ENCODE measurements at regions not wholly inside any gene's neighbourhood (a gene's known extent, or its start where the extent isn't known, plus 50 kb on each side); places are given as distances from the start of the nearest gene placed in this dataset.
"Not testable (repeated sequence)": the region's sequence is repeated elsewhere in the genome, so short reads cannot be mapped to it uniquely, and the experiment has no call there.

DNA sequence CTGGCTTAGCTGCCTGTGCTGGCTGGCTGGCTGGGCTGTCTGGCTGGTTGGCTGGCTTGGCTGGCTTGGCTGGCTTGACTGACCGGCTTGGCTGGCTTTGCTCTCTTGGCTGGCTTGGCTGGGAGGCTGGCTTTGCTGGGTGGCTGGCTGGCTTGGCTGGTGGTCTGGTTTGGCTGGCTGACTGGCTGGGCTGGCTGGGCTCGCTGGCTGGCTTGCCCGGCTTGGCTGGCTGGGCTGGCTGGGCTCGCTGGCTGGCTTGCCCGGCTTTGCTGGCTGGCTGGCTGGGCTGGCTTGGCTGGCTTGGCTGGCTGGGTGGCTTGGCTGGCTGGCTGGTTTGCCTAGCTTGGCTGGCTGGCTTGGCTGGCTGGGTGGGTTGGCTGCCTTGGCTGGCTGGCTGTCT lies 438.7 kb downstream of the GOLGA6L6 start:
- not testable (repeated sequence) for DNase-seq (ENCODE audit: low read depth in 2 of 3, low spot score in 1 of 3)

DNA sequence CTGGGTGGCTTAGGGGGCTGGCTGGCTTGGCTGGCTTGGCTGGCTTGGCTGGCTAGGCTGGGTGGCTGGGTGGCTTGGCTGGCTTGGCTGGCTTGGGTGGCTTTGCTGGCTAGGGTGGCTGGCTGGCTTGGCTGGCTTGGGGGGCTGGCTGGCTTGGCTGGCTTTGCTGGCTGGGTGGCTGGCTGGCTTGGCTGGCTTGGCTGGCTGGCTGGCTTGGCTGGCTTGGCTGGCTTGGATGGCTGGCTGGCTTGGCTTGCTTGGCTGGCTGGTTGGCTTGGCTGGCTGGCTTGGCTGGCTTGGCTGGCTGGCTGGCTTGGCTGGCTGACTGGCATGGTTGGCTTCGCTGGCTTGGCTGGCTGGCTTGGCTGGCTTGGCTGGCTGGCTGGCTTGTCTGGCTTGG lies 439.4 kb downstream of the GOLGA6L6 start:
- DNase-seq (ENCODE audit: low read depth in 2 of 3, low spot score in 1 of 3): not testable (repeated sequence)

DNA sequence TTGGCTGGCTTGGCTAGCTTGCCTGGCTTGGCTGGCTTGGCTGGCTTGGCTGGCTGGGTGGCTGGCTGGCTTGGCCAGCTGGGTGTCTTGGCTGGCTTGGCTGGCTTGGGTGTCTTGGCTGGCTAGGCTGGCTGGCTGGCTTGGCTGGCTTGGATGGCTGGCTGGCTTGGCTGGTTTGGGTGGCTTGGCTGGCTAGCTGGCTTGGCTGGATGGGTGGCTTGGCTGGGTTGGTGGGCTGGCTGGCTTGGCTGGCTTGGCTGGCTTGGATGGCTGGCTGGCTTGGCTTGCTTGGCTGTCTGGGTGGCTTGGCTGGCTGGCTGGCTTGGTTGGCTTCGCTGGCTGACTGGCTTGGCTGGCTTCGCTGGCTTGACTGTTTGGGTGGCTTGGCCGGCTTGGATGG lies 440.3 kb downstream of the GOLGA6L6 start:
- not testable (repeated sequence) for DNase-seq (ENCODE audit: low read depth in 2 of 3, low spot score in 1 of 3)

DNA sequence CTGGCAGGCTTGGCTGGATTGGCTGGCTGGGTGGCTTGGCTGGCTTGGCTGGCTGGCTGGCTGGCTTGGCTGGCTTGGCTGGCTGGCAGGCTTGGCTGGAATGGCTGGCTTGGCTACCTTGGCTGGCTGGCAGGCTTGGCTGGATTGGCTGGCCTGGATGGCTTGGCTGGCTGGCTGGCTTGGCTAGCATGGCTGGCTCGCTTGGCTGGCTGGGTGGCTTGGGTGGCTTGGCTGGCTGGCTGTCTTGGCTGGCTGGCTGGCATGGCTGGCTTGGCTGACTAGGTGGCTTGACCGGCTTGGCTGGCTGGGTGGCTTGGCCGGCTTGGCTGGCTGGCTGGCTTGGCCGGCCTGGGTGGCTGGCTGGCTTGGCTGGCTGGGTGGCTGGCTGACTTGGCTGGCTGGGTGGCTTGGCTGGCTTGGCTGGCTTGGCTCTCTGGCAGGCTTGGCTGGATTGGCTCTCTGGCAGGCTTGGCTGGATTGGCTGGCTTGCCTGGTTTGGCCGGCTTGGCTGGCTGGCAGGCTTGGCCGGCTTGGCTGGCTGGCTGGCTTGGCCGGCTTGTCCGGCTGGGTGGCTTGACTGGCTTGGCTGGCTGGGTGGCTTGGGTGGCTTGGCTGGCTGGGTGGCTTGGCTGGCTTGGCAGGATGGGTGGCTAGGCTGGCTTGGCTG lies 440.9 kb downstream of the GOLGA6L6 start:
- DNase-seq (ENCODE audit: low read depth in 2 of 3, low spot score in 1 of 3): not testable (repeated sequence)

DNA sequence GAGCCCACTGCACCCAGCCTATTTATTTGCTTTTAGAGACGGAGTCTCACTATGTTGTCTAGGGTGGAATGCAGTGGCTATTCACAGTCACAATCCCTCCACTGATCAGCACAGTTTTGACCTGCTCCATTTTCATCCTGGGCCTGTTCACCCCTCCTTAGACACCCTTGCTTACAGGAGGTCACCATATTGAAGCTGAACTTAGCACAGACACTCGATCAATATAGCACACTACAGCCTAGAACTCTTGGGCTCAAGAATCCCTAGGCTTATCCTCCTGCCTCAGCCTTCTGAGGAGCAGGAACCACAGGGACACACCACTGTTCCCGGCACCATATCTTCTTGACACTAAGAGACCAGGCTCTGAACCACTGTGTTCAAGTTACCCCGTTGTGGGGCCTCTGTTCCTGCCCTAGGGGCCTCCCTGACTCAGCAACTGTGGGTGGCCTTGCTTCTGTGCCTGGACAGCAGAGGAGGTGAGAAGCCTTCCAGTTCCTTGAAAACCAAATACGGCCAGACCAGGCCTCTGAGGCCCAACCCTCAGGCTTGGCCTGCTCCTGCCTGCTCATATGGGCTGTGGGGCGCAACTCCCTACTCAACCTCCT lies 445.8 kb downstream of the GOLGA6L6 start:
- DNase-seq (ENCODE audit: low read depth in 2 of 3, low spot score in 1 of 3): not testable (repeated sequence)

DNA sequence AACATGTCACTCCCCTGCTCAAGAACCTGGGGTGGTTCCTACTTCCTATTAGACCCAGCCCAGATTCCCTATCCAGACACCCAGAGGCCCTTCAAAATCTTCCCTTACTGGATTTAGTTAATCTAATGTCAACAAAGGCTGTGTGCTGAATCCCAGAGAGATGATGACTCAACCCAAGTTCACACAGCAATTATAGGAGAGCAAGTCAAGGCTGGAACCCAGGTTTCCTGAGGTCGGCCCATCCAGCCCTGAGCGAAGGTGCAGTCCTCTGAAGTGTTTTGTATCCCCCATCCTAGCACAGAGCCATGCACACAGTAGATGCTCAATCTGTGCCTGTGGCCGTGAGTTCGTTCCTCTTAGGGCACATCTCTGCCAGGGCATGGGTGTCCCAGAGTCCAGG lies 452.1 kb downstream of the GOLGA6L6 start:
- DNase-seq (ENCODE audit: low read depth in 2 of 3, low spot score in 1 of 3): not testable (repeated sequence)

DNA sequence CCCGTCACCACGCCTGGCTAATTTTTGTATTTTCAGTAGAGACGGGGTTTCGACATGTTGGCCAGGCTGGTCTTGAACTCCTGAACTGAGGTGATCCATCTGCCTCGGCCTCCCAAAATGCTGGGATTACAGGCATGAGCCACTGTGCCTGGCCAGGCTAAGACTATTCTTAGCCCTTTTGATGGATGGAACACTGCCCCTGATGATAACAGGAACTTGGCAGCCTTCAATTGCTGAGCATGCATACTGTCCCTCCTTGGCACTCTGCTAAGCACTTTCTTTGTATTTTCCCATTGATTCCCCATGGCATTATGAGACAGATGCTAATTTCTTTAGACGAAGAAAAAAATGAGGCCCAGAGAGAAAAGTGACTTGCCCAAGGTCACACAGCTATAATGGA lies 457.6 kb downstream of the GOLGA6L6 start:
- not testable (repeated sequence) for DNase-seq (ENCODE audit: low read depth in 2 of 3, low spot score in 1 of 3)

DNA sequence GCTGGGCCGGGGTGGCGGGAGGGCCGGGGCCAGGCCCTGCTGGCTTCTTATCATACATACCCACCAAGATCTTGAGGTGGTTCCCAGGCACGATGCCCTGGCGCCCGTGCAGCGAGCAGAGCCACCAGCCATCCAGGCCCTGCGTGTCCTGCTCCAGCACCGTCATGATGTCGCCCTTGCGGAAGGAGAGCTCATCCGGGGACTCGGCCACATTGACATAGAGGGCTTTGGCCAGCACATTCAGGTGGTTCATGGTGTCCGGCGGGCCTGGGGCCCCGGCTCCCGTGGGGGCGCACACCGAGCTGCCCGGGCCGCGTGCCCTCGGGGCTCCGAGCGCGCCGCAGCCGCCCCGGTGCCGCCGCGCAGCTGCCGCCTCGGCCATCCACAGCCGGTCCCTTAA lies 467.5 kb downstream of the GOLGA6L6 start:
- DNase-seq (ENCODE audit: low read depth in 2 of 3, low spot score in 1 of 3): not testable (repeated sequence)

DNA sequence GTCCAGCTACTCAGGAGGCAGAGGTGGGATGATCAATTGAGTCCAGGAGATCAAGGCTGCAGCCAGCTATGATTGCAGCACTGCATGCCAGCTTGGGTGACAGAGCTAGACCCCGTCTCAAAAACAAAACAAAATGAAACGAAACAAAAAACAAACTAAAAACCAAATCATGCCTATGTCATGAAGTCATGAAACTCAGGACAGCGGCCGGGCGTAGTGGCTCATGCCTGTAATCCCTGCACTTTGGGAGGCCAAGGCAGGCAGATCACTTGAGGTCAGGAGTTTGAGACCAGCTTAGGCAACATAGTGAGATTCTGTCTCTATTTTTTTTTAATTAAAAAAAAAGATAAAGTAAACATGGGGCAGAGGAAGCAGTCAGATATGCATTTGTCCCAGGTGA lies 472.6 kb downstream of the GOLGA6L6 start:
- DNase-seq (ENCODE audit: low read depth in 2 of 3, low spot score in 1 of 3): not testable (repeated sequence)

DNA sequence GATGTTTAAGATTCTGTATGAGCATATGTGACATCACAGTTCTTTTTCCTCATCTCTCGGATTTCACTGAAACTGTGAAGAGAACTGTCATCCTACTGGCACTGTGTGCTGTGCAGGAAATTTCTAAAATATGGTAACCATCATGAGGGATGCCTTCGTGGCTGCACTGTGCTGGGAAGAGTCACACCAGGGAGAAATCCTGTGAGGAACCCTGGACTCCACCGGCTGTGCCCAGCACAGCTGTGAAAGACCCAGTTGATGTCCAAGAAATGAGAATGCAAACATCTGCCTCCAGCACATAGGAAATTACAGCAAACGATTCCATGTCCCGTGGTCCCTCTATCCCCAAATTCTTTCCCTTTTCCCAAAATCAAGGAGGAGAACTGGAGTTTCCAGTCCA lies 475.4 kb downstream of the GOLGA6L6 start:
- DNase-seq (ENCODE audit: low read depth in 2 of 3, low spot score in 1 of 3): not testable (repeated sequence)

DNA sequence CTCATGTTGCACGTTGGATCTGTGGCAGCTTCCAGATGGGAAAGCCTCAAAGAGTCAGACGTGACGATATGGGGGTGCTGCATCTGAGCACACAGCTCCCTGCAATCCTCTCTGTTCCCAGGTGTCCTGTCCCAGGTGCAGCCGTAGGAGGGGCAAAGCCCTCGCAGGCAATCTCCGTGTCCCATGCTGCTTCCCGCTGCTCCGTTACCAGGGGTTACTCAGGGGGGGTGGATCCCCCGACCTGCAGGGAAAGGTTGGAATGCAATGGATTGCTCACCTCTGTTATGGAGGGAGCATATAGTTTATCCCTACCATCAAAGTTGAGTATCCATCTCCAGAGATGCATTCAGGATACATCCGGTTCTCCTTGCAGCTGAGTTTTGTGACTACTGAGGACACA lies 476.1 kb downstream of the GOLGA6L6 start:
- DNase-seq (ENCODE audit: low read depth in 2 of 3, low spot score in 1 of 3): not testable (repeated sequence)

DNA sequence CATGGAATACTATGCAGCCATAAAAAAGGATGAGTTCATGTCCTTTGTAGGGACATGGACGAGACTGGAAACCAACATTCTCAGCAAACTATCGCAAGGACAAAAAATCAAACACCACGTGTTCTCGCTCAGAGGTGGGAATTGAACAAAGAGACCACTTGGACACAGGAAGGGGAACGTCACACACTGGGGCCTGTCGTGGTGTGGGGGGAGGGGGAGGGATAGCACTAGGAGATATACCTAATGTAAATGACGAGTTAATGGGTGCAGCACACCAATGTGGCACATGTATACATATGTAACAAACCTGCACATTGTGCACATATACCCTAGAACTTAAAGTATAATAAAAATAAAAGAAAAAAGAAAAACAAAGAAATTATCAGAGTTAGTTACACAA lies 478.4 kb downstream of the GOLGA6L6 start:
- DNase-seq (ENCODE audit: low read depth in 2 of 3, low spot score in 1 of 3): not testable (repeated sequence)

DNA sequence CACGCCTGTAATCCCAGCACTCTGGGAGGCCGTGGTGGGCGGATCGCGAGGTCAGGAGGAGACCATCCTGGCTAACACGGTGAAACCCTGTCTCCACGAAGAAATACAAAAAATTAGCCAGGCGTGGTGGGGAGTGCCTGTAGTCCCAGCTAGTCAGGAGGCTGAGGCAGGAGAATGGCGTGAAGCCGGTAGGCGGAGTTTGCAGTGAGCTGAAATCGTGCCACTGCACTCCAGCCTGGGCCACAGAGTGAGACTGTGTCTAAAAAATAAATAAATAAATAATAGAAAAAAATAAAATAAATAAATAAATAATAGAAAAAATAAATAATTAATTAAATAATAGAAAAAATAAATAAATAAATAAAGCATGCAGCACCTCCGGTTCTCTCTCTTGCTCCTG lies 480.8 kb downstream of the GOLGA6L6 start:
- not testable (repeated sequence) for DNase-seq (ENCODE audit: low read depth in 2 of 3, low spot score in 1 of 3)

DNA sequence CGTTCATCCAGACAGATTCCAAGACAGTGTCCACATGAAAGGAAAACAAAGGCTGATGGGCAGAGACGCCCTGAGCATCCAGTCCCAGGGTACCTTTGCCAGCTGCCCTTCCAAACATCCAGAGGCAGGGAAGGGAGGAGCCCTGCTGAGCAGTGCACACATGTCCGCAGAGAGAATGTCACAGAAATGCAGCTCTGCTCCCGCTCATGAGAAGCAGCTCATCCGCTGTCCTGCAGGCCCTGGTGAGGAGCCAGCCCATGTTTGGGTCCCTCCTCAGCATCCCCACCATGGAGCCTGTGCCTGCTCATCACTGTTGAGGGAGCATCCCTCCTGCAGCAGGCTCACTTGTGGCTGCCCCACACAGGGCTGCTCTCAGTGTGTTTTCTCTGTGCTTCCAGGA lies 484.7 kb downstream of the GOLGA6L6 start:
- not testable (repeated sequence) for DNase-seq (ENCODE audit: low read depth in 2 of 3, low spot score in 1 of 3)

DNA sequence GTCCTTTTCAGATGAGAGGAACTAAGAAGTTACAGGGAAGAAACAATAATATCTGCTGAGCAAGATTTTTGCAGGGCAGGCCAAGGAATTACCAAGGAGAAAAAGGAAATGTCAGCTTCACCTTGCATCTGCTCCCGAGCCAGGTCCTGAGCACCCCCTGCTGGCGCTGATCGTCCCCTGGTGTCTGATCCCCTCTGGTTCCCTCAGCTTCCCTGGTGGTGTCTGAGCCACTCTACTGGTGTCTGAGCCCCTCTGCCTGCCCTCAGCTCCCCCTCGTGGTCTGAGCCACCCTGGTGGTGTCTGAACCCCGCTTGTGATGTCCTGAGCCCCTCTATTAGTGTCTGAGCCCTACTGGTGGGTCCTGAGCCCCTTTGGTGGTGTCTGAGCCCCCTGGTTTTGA lies 485.7 kb downstream of the GOLGA6L6 start:
- DNase-seq (ENCODE audit: low read depth in 2 of 3, low spot score in 1 of 3): not testable (repeated sequence)

DNA sequence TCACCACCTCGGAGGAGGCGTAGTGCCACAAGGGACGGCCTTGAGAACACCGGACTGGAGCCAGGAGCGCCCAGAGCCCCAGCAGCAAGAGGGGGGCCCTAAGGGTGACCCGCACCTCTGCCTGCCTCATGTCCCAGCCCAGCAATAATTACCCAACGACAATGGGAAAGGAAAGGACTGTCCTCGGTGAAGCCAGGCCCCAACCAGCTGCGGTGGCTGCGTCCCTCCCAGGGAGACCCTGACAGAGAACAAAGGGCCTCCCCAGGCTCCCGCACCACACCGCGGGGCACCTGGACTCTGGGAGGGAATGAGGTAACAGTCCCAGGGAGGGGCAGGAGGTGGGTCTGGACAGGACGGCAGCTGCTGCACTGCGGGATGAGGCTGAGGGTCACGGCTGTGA lies 493.4 kb downstream of the GOLGA6L6 start:
- DNase-seq (ENCODE audit: low read depth in 2 of 3, low spot score in 1 of 3): not testable (repeated sequence)

DNA sequence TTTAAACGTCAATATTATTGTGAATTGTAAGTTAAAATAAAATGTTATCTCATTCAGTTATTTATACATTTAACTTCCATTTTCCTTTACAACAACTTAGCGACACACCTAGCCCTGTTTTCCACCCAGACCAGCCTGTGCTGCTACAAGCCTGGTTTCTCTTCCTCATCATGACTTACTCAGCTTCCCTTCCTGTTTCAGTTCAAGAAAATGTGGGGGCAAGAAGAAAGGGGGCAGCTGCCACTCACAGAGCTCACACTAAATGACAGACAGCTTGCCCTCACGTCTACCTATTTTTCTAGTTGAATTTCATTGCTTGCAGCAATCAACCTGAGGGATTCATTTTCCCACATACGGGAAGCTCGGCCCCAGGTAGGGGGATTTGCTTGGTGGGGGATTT lies 496.4 kb downstream of the GOLGA6L6 start:
- not testable (repeated sequence) for DNase-seq (ENCODE audit: low read depth in 2 of 3, low spot score in 1 of 3)

DNA sequence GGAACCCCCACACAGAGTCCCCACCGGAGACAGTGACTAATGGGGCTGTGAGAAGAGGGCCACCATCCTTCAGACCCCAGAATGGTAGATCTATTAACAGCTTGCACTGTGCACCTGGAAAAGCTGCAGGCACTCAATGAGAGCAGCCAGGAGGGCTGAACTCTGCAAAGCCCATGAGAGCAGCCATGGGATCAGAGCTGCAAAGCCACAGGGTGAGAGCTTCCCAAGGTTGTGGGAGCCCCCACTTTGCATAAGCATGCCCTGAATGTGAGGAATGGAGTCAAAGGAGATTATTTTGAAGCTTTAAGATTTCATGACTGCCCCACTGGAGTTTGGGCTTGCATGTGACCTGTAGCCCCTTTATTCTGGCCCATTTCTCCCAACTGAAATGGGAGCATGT lies 500.9 kb downstream of the GOLGA6L6 start:
- not testable (repeated sequence) for DNase-seq (ENCODE audit: low read depth in 2 of 3, low spot score in 1 of 3)

DNA sequence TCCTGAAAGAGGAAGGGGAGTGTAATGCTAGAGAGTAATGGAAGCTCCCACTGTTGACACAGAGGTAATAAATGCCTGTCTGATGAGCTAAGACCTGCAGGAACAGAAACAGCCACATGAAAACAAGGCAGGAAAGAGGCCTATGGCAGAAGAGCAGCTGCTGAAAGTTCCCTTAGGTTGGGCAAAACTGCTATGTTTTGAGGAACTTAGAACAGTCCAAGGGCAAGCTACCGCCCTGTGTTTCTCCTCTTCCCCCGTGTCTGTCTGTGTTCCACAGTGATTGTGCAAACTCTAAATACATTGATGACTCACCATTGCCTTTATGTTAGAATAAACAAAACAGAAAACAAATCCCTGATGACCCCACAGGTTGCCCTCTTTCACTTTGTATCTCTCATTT lies 516.6 kb downstream of the GOLGA6L6 start:
- DNase-seq (ENCODE audit: low read depth in 2 of 3, low spot score in 1 of 3): not testable (repeated sequence)

DNA sequence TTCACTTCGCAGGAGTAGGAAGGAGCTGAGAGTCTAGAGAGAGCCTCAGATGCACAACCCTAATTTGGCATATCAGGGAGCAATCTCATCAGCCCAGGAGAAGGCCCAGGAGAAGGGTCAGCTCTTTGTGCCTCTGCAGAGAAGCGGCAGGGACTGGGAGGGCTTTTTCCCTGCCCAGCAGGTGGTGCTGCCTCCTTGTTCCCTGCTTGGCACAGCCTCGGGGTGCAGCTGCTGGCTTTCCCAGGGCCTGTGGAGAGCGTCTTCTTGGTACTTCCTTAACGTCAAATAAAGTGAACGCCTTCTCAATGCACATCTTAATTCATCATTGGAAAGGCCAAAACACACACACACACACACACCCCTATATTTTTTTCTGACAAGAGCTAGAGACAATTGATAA lies 519.3 kb downstream of the GOLGA6L6 start:
- DNase-seq (ENCODE audit: low read depth in 2 of 3, low spot score in 1 of 3): not testable (repeated sequence)

DNA sequence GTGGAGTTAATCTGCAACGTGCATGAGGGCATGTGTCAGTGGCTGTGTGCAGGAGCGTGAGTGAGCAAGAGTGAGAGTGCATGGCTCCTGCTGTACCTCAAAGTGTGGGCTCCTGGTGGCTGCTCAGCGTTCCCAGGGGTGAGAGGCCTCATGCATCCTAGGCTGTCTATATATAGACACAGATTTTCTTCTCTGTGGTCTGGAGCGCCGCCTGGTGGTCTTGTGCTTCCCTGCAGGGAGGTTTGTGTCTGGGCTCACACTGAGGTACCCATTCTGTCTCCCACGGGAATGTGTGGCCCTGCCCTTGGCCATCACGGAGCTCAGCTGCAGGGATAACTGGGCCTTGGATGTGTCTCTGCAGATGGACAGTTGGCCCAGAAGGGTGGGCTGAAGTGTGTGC lies 520.2 kb downstream of the GOLGA6L6 start:
- DNase-seq (ENCODE audit: low read depth in 2 of 3, low spot score in 1 of 3): not testable (repeated sequence)

DNA sequence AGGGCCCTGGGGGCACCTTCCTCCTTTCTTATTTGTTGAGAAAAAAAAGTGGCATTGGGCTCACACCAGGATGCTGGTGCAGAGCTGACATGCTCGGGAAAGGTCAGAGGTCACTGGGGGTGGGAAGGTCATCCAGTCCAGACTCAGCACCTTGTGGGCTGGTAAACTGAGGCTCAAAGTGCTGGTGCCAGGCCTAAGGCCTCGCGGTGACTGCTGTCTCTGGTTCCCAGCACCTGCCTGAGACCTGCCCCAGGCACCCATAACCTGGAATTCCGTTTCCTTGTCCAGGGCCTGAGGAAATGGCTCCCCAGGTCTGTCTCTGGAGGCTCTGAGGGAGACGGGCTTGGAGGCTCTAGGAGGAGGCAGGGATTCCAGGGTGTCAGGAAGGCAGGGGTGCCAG lies 521.0 kb downstream of the GOLGA6L6 start:
- DNase-seq (ENCODE audit: low read depth in 2 of 3, low spot score in 1 of 3): not testable (repeated sequence)

DNA sequence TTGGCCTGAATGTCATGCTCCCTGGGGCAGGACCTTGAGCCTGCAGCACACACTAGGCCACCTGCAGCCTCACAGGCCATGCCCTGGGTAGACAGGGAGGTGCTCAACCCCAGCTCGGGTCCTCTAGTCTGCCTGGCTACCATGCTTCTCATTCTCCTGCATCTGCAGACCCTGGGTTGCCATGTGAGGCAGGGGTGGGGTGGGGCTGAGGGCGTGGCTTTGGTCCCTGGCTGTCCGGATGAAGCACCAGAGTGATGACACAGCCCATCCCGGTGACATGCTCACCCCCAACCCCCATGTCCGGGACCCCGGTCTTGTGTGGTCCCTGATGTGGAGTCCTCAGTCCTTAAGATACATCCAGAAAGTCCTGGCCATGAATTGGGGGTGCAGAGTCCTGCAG lies 521.8 kb downstream of the GOLGA6L6 start:
- DNase-seq (ENCODE audit: low read depth in 2 of 3, low spot score in 1 of 3): not testable (repeated sequence)
